SK-N-SH treated with all-trans-retinoic acid at 6 μM for 48 hours (cell line): ENCODE measurements at regions not wholly inside any gene's neighbourhood (a gene's known extent, or its start where the extent isn't known, plus 50 kb on each side); places are given as distances from the start of the nearest gene placed in this dataset.
"Not testable (repeated sequence)": the region's sequence is repeated elsewhere in the genome, so short reads cannot be mapped to it uniquely, and the experiment has no call there.

Source experiments
- ARNTL ChIP-seq: fragments of 450-650 bp; formaldehyde crosslinking; IDR thresholded peaks from 2 replicates; pipeline ENCODE4 v1.5.0; 2020; ENCODE audit warnings: low read depth, mild to moderate bottlenecking, moderate library complexity, borderline replicate concordance
- BACH2 ChIP-seq: fragments of 250-450 bp; sonication (Bioruptor Pico); IDR thresholded peaks from 2 replicates; pipeline ENCODE4 v1.9.0; 2021; ENCODE audit warnings: mild to moderate bottlenecking, borderline replicate concordance
- CSDC2 ChIP-seq: fragments of 250-450 bp; sonication (Bioruptor Pico); IDR thresholded peaks from 2 replicates; pipeline ENCODE4 v1.5.0; 2020; ENCODE audit warnings: mild to moderate bottlenecking, moderate library complexity
- OSR1 ChIP-seq: fragments of 250-450 bp; sonication (Bioruptor Pico); IDR thresholded peaks from 2 replicates; pipeline ENCODE4 v1.8.0; 2022; ENCODE audit warnings: moderate library complexity, mild to moderate bottlenecking, inconsistent platforms
- PATZ1 ChIP-seq: fragments of 250-450 bp; sonication (Bioruptor Pico); IDR thresholded peaks from 2 replicates; pipeline ENCODE4 v1.8.0; 2020; ENCODE audit warnings: mild to moderate bottlenecking, moderate library complexity, borderline replicate concordance
- TCF4 ChIP-seq: fragments of 250-450 bp; sonication (Bioruptor Pico); IDR thresholded peaks from 2 replicates; pipeline ENCODE4 v1.8.0; 2021; ENCODE audit warnings: mild to moderate bottlenecking, moderate library complexity, borderline replicate concordance
- TOX ChIP-seq: fragments of 250-450 bp; sonication (Bioruptor Pico); IDR thresholded peaks from 2 replicates; pipeline ENCODE4 v1.8.0; 2021; ENCODE audit warnings: mild to moderate bottlenecking, moderate library complexity, borderline replicate concordance
- ZC3H10 ChIP-seq: fragments of 250-450 bp; sonication (Bioruptor Pico); IDR thresholded peaks from 2 replicates; pipeline ENCODE4 v1.5.1; 2021; ENCODE audit warnings: mild to moderate bottlenecking, moderate library complexity
- ZFP3 ChIP-seq: fragments of 250-450 bp; sonication (Bioruptor Pico); IDR thresholded peaks from 2 replicates; pipeline ENCODE4 v1.5.0; 2020; ENCODE audit warnings: mild to moderate bottlenecking, moderate library complexity
- ZFP30 ChIP-seq: fragments of 450-650 bp; formaldehyde crosslinking; IDR thresholded peaks from 2 replicates; pipeline ENCODE4 v1.5.0; 2022; ENCODE audit warnings: mild to moderate bottlenecking, moderate library complexity
- ZNF70 ChIP-seq: fragments of 450-650 bp; formaldehyde crosslinking; IDR thresholded peaks from 2 replicates; pipeline ENCODE4 v1.5.0; 2020; ENCODE audit warnings: mild to moderate bottlenecking, moderate library complexity
- ZNF8 ChIP-seq: fragments of 450-650 bp; formaldehyde crosslinking; IDR thresholded peaks from 2 replicates; pipeline ENCODE4 v1.5.0; 2020; ENCODE audit warnings: mild to moderate bottlenecking, moderate library complexity
- TF ChIP-seq, protein P1 (sequence below): fragments of 250-450 bp; sonication (Bioruptor Pico); IDR thresholded peaks from 2 replicates; pipeline ENCODE4 v1.8.0; 2021; ENCODE audit warnings: low read depth, mild to moderate bottlenecking, moderate library complexity, borderline replicate concordance

DNA sequence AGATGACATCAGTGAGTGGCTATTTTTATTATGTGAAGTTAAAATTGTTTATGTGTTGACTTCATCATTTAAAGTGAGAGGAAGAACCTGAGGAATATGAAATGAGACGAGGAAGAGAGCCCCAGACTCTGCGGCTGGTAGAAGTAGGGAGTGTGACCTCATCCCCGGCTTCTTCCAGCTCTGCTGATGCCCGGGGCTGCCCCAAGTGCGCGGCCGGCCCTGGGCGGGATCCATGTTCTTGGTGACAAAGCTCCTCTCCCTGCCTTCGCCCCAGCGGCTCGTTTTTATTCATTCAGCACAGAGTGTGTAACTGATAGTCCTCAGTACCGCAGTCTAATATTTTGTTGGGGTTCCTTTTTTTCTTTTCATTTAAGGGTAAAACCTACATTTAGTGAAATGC lies 185.5 kb upstream of the GOLGA6L22 start:
- TF ChIP-seq ZFP30 (CRISPR knock-in tag); TCF4 (CRISPR knock-in tag); PATZ1 (CRISPR knock-in tag); ARNTL (CRISPR knock-in tag); CSDC2 (CRISPR knock-in tag); ZC3H10 (CRISPR knock-in tag); ZFP3; OSR1 (CRISPR knock-in tag); ZNF70; BACH2 (CRISPR knock-in tag); TOX (CRISPR knock-in tag); ZNF8 (CRISPR knock-in tag): not testable (repeated sequence)
- TF ChIP-seq, protein P1, sequence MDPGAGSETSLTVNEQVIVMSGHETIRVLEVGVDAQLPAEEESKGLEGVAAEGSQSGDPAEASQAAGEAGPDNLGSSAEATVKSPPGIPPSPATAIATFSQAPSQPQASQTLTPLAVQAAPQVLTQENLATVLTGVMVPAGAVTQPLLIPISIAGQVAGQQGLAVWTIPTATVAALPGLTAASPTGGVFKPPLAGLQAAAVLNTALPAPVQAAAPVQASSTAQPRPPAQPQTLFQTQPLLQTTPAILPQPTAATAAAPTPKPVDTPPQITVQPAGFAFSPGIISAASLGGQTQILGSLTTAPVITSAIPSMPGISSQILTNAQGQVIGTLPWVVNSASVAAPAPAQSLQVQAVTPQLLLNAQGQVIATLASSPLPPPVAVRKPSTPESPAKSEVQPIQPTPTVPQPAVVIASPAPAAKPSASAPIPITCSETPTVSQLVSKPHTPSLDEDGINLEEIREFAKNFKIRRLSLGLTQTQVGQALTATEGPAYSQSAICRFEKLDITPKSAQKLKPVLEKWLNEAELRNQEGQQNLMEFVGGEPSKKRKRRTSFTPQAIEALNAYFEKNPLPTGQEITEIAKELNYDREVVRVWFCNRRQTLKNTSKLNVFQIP: not testable (repeated sequence)
